Umbilical cord (tissue), 1 donor: ENCODE measurements at regions not wholly inside any gene's neighbourhood (a gene's known extent, or its start where the extent isn't known, plus 50 kb on each side); places are given as distances from the start of the nearest gene placed in this dataset.
"Not testable (repeated sequence)": the region's sequence is repeated elsewhere in the genome, so short reads cannot be mapped to it uniquely, and the experiment has no call there.

Source experiments
- DNase-seq: peaks from one replicate; pipeline ENCODE4 v3.0.0-alpha.2; 2015; ENCODE audit warnings: low spot score

GRCh38 chr7:86202833-86203232, 440.9 kb upstream of the GRM3 start:
- no peak for DNase-seq

DNA sequence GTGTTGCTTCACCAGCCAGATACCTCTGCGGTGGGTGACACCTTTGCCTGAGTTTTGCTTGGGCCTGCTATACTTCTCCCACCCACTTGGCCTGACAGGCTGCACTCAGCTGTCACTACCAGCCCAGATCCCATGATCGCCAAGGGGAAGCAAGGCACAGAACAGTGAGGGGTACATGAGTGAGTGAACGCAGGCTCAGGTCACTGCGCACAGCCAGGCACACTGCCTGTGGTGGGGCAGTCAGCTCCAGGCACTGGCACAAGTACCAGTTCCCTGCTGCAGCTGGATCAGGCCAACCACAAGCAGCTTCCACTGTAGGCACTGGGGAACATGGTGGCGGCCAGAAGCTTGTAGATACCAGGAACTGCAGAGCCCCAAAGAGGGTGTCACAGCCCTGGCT, 441.9 kb upstream of the GRM3 start:
- DNase-seq = no peak

DNA sequence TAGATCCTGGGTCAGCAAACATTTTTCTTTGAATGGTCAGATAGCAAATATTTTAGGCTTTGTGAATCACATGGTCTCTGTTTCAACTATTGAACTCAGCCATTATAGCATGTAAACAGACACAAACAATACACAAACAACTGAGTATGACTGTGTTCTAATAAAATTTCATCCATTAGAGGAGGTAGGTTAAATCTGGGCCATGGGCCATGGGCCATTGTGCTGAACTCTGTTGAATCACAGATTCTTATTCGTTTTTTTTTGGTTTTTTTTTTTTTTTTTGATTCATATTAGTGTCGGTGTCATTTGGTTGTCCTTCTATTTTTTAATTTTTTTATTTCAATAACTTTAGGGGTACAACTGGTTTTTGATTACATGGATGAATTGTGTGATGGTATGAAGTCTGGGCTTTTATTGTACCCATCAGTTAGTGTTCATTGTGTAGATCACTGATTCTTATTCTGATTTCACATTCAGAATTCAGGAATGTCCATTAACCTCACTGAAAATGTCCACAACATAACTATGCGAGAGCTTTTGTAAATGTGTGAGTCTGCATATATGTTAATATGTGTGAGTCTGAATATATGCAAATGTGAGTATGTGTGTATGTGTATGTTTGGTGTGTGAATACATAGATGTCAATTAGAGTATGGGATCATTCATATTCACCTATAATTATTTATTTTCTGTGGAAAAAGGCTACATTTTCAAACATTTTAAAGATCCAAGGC, 443.7 kb upstream of the GRM3 start:
- DNase-seq = no peak

DNA sequence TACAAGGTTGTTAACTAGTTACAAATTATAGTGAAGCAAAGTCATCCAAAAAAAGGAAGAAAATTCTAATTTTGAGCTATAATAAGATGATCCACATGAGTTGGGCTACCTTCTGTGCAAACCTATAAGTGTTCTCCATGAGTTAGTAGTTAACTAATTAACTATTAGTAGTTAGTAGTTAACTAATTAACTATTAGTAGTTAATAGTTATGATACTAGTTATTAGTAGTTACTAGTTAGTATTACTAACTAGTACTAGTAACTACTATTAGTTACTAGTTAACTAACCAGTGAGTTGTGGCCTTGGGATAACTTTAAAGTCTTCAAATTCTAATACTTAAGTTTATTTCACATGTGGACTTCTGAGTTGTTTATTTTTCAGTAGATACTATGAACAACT, 453.4 kb upstream of the GRM3 start:
- no peak for DNase-seq

DNA sequence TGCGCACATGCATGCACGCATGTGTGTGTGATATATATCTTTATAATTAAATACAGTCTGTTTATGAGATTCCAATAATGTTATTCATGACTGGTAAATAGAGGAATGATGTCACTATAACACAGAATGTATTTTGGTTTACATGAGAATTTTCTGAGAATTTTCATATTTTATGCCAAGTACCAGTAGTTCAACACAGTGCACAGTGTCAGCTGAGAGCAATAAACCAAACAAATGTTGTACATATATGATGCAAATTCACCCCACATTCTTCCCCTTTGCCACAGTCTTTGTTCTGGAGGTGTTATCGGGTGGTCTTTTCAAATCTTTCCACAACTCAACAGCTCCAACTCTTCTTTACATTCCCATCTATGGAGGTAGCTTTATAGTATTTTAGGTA, 462.2 kb upstream of the GRM3 start:
- DNase-seq = no peak

GRCh38 chr7:86164827-86165226, 478.9 kb upstream of the GRM3 start:
- DNase-seq = no peak

DNA sequence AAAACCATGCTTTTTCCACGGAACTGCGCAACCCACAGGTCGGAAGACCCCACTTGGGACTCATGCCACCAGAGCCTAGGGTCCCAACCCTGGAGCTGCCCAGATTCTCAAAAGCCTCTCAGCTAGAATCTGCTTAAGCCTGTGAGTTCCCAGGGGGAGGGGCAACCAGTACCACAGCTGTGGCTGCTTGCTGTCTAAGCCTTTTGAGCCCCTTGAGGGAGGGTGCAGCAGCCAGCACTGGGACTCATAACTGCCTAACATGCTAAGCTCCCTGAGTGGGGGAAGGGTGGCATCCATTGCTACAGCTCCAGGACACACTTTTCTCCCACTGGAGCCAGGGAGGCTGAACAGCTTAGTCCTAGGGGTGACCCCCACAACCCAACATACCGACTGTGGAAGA, 485.6 kb upstream of the GRM3 start:
- no peak for DNase-seq

DNA sequence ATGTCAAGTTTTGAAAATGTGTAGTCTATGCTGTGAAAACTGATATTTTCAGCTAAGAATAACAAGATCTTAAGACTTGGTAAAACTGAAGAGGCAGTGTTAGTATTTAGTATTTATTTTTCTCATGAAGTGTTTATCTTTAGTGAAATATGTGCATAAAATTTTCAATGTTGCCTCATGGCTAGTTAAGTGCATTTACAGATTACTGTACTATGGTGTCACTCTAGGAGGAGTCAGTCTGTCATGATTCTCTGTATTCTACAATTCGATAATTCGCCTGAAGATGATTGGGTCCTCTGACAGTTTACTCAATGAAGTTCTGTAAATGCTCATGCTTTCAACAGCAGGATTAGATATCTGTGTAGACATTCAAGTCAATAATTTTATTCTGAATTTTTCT, 488.1 kb upstream of the GRM3 start:
- DNase-seq = no peak

- no peak for DNase-seq
These were observed 490.8 kb upstream of the GRM3 start for GRCh38 chr7:86152926-86153325.

DNA sequence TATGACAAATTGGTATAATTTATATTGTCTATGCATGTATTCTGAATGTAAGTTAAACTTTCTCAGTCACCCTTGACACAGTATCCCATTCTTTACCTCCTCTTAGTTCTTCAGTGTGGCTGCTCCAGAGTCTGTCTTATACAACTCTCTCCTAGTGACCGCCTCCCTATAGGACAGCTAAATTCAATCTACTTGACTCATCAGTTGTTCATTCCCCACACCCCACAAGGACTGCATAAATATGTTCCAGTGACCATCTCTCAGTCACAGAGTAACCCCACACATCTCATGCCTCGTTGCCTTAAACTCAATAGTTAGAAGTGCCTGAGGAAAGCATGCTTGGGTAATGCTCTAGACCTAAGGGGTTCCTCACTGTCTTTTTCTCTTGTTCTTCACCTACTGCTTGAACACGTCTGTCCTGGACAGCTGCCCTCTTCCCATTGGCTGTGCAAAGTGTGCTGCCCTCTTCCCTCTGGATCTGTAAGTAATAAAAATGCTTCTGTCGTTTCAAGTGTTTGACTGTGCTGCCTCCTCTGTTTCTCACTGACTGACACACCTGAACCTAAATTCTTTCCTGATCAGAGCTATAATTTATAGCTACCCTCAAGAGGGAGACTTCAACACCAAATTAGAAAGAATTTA, 494.6 kb upstream of the GRM3 start:
- DNase-seq = no peak

GRCh38 chr7:86148501-86148900, 495.2 kb upstream of the GRM3 start:
- no peak for DNase-seq

DNA sequence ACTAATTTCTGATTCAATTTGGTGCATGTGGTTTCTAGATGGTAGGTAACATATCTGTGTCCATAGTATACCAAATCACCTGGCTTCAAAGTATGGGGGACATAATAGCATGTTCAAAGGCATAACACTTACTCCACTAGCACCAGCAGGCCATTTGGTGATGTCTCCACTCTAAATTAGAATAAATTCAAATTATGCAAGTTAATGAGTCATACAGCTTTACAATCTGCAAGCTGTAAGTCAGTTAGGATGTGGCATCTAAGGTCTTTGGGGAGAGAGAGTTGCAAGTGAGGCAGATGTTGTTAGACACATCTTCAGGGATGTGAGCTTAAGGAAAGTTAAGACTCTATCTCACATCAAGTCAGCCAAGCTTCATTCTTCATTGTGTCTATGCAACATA, 506.4 kb upstream of the GRM3 start:
- no peak for DNase-seq

DNA sequence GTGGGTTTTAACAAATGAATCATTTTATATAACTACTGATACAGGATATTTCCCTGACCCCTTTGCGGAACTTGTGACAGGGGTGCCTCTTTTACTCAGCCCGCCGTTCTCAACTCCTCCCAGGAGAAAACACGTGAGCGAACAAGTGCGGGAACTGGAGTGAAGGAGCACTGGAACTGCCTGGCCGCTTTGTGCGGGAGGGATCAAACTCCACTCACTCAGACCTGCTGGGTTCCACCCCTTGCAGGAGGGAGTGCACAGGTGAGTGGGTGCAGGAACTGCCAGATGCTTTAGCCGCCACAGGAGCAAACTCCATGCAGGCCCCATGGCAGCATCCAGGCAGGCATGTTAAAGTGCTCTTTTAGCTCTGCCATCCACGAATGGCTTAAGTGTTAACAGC, 513.4 kb upstream of the GRM3 start:
- no peak for DNase-seq

GRCh38 chr7:86123476-86123875, 520.2 kb upstream of the GRM3 start:
- DNase-seq = no peak

GRCh38 chr7:86094166-86094669, 549.5 kb upstream of the GRM3 start:
- no peak for DNase-seq

DNA sequence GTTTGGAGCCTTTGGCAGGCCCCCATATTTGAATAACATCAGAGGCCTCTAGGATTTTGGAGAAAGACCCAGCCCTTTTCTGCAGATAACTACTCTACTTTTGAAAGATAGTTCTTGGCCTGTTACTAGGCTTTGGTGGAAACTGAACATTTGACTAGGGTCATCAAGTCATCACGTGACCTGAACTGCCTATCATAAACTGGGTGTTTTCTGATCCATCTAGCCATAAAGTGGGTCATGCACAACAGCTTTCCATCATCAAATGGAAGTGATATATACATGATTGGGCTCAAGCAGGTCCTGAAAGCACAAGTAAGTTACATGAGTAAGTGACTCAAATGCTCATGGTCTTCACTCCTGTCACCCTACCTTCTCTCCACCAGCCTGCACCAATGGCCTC, 552.3 kb upstream of the GRM3 start:
- no peak for DNase-seq

DNA sequence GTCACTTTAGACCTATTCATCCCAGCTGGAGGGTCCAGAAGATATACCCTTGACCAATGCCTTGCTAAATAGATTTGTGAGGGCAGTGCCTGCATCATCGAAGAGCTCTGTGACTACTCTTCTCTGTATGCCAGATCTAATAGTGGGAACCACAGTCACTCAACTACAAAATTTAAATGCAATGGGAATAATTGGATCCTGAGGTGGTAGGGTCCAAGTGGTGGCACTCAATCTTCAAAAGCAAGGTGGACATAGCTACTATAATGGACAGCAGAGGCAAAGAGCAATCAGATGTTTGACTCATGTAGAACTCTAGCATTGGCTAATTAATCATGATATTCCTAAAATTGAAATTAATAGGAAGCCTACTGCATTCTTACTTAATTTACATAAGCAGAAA, 554.3 kb upstream of the GRM3 start:
- DNase-seq = no peak

GRCh38 chr7:86064572-86064971, 579.1 kb upstream of the GRM3 start:
- not testable (repeated sequence) for DNase-seq

GRCh38 chr7:86058649-86059048, 585.1 kb upstream of the GRM3 start:
- DNase-seq = no peak

GRCh38 chr7:86050918-86051317, 592.8 kb upstream of the GRM3 start:
- DNase-seq = no peak

DNA sequence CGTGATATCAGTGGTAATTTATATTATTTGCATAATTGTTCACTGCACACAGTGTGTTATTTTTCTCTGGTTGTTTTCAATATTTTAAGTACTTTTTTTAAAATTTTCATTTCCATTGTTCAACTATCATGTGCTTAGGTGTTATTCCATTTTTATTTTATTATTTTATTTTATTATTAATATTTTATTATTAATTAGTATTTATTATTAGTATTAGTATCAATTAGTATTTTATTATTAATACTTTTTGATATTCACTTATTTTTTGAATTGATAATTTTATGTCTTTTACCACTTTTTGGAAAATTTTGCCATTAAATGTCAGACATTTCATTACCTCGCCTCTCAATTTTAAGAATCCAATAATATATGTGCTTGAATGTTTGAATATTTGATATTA, 593.8 kb upstream of the GRM3 start:
- DNase-seq = no peak

GRCh38 chr7:86045197-86045596, 598.5 kb upstream of the GRM3 start:
- DNase-seq = not testable (repeated sequence)

- DNase-seq = no peak
These were observed 617.9 kb upstream of the GRM3 start for GRCh38 chr7:86025807-86026206.

DNA sequence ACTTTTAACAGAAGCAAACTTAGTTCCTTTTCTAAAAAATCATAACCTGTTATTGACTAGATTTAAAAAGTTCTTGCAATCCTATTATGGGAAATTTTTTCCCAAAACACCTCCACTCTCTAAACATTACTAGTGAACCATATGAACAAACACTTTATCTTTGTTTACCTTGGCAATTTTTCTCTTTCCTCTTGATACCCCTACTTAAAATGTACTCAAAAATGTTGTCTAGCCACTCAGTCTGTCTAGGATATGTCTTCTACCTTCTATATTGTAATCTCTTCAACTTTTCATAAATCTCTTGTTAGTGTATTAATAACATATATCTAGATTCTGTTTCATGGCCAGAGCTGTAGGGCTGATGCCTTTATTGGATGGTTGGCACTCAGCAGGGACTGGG, 630.0 kb upstream of the GRM3 start:
- DNase-seq = no peak
